OCI-LY1 (cell line): ENCODE measurements at regions not wholly inside any gene's neighbourhood (a gene's known extent, or its start where the extent isn't known, plus 50 kb on each side); places are given as distances from the start of the nearest gene placed in this dataset.

Source experiments
- H2AFZ ChIP-seq: fragments of 200-600 bp; sonication (generic), shearing (Covaris generic); 2 replicates; pipeline ENCODE4 v1.6.0; 2014; ENCODE audit warnings: antibody characterized with exemption, mild to moderate bottlenecking, low read length
- H3F3A ChIP-seq: fragments of 200-600 bp; sonication (generic), shearing (Covaris generic); 2 replicates; pipeline ENCODE4 v1.6.0; 2014; ENCODE audit warnings: mild to moderate bottlenecking, antibody characterized with exemption, low read length, moderate library complexity; ENCODE audit not compliant: insufficient read depth
- H3K27ac ChIP-seq: fragments of 200-600 bp; sonication (generic); 2 replicates; pipeline ENCODE4 v1.5.1; 2014; ENCODE audit warnings: low read length, mixed run types, mild to moderate bottlenecking, low read depth; ENCODE audit not compliant: poor library complexity, severe bottlenecking
- H3K27me3 ChIP-seq: fragments of 200-600 bp; sonication (generic); 2 replicates; pipeline ENCODE4 v1.6.0; 2014; ENCODE audit warnings: antibody characterized with exemption, mild to moderate bottlenecking, low read length, moderate library complexity; ENCODE audit not compliant: insufficient read depth
- H3K36me3 ChIP-seq: fragments of 200-600 bp; sonication (generic); 2 replicates; pipeline ENCODE4 v1.6.1; 2014; ENCODE audit warnings: mild to moderate bottlenecking, antibody characterized with exemption, low read length, moderate library complexity, mixed read lengths; ENCODE audit not compliant: insufficient read depth
- H3K4me1 ChIP-seq: fragments of 200-600 bp; sonication (generic); 2 replicates; pipeline ENCODE4 v1.5.1; 2014; ENCODE audit warnings: mild to moderate bottlenecking, low read length, moderate library complexity; ENCODE audit not compliant: insufficient read depth, severe bottlenecking
- H3K4me2 ChIP-seq: fragments of 200-600 bp; sonication (generic), shearing (Covaris generic); 2 replicates; pipeline ENCODE4 v1.6.1; 2014; ENCODE audit warnings: low read length
- H3K4me3 ChIP-seq: fragments of 200-600 bp; sonication (generic); 2 replicates; pipeline ENCODE4 v1.5.1; 2014; ENCODE audit warnings: low read length, low read depth, mild to moderate bottlenecking, mixed read lengths; ENCODE audit not compliant: poor library complexity, severe bottlenecking
- H3K79me2 ChIP-seq: fragments of 200-600 bp; shearing (Covaris generic); 2 replicates; pipeline ENCODE4 v1.6.1; 2016; ENCODE audit warnings: mixed run types, low read length, mixed read lengths; ENCODE audit not compliant: insufficient read depth
- H3K9ac ChIP-seq: fragments of 200-600 bp; sonication (generic), shearing (Covaris generic); 2 replicates; pipeline ENCODE4 v1.6.1; 2014; ENCODE audit warnings: mild to moderate bottlenecking, low read length, mixed read lengths
- H3K9me2 ChIP-seq: fragments of 200-600 bp; sonication (generic), shearing (Covaris generic); 2 replicates; pipeline ENCODE4 v1.6.1; 2014; ENCODE audit warnings: low read depth, mild to moderate bottlenecking, low read length, mixed read lengths
- H3K9me3 ChIP-seq: fragments of 200-600 bp; shearing (Covaris generic); 2 replicates; pipeline ENCODE4 v1.6.1; 2014; ENCODE audit warnings: low read length, mixed read lengths
- H4K20me1 ChIP-seq: fragments of 200-600 bp; sonication (generic), shearing (Covaris generic); 2 replicates; pipeline ENCODE4 v1.6.0; 2016; ENCODE audit warnings: mild to moderate bottlenecking, low read length; ENCODE audit not compliant: insufficient read depth
- CTCF ChIP-seq: fragments of 200-600 bp; sonication (generic), shearing (Covaris generic); IDR thresholded peaks from 2 replicates; pipeline ENCODE4 v1.5.1; 2017; ENCODE audit warnings: mild to moderate bottlenecking, antibody characterized with exemption, low read length, moderate library complexity, mixed read lengths
- EZH2 ChIP-seq: fragments of 200-600 bp; sonication (generic), shearing (Covaris generic); IDR thresholded peaks from 2 replicates; pipeline ENCODE4 v1.8.0; 2017; ENCODE audit warnings: borderline replicate concordance, mixed run types, mild to moderate bottlenecking, antibody characterized with exemption, low read length, moderate library complexity, mixed read lengths

- TF ChIP-seq CTCF, result no peak
- no peak for TF ChIP-seq EZH2
- Histone ChIP-seq H3K4me2 (no peak overlapping the region), H3K27me3 (no peaks in the 10 kb centered on the region), H4K20me1 (no peaks in the 10 kb centered on the region), H3K9me2 (no peaks in the 10 kb centered on the region), H3K27ac (no peak overlapping the region), H3K4me1 (no peaks in the 10 kb centered on the region), H3K9me3 (no peaks in the 10 kb centered on the region), H2AFZ (no peak overlapping the region), H3F3A (no peaks in the 10 kb centered on the region), H3K36me3 (no peaks in the 10 kb centered on the region), H3K4me3 (no peak overlapping the region), H3K9ac (no peak overlapping the region), H3K79me2 (no peaks in the 10 kb centered on the region)
Observed at GRCh38 chr2:152894051-152894450, 175.6 kb downstream of the ARL6IP6 start.

GRCh38 chr2:152890736-152891135 lies 172.3 kb downstream of the ARL6IP6 start:
- no peaks in the 10 kb centered on the region for H3K27me3 ChIP-seq
- H3K36me3 ChIP-seq, result no peaks in the 10 kb centered on the region
- TF ChIP-seq EZH2 (no peak), CTCF (no peak)
- no peak overlapping the region for H2AFZ ChIP-seq
- no peaks in the 10 kb centered on the region for H3K9me2 ChIP-seq
- H3K9me3 ChIP-seq, result no peaks in the 10 kb centered on the region
- no peak overlapping the region for H3K4me3 ChIP-seq
- H3K79me2 ChIP-seq, result no peaks in the 10 kb centered on the region
- H3K27ac ChIP-seq, result no peak overlapping the region
- H3K9ac ChIP-seq, result no peak overlapping the region
- no peak overlapping the region for H3K4me2 ChIP-seq
- no peaks in the 10 kb centered on the region for H3K4me1 ChIP-seq
- no peaks in the 10 kb centered on the region for H4K20me1 ChIP-seq
- H3F3A ChIP-seq, result no peaks in the 10 kb centered on the region

GRCh38 chr2:152883951-152884487 lies 165.6 kb downstream of the ARL6IP6 start:
- Histone ChIP-seq H3K27me3 (no peaks in the 10 kb centered on the region), H3K4me2 (no peak overlapping the region), H3K9me2 (no peaks in the 10 kb centered on the region), H3K4me3 (no peak overlapping the region), H3F3A (no peaks in the 10 kb centered on the region), H3K27ac (no peak overlapping the region), H4K20me1 (no peaks in the 10 kb centered on the region), H3K79me2 (no peaks in the 10 kb centered on the region), H3K4me1 (no peaks in the 10 kb centered on the region), H3K9ac (no peak overlapping the region), H2AFZ (no peak overlapping the region), H3K36me3 (no peaks in the 10 kb centered on the region), H3K9me3 (no peaks in the 10 kb centered on the region)
- TF ChIP-seq EZH2 (no peak), CTCF (no peak)
